Anterior cingulate cortex (tissue), 58 donors: ENCODE measurements at regions not wholly inside any gene's neighbourhood (a gene's known extent, or its start where the extent isn't known, plus 50 kb on each side); places are given as distances from the start of the nearest gene placed in this dataset.

Experiments used
- DNase-seq, 58 donors: peaks; one replicate each; lab custom pipeline; 2025; lab: John Stamatoyannopoulos, UW

- no peak for DNase-seq
These were observed 69.3 kb upstream of the HMGA2 start for GRCh38 chr12:65754744-65755595.

GRCh38 chr12:65755596-65755978 is 68.7 kb upstream of the HMGA2 start:
- no peak for DNase-seq

GRCh38 chr12:65756267-65756666 is 68.0 kb upstream of the HMGA2 start:
- DNase-seq: no peak

GRCh38 chr12:65756956-65757511 is 67.2 kb upstream of the HMGA2 start:
- DNase-seq: no peak

GRCh38 chr12:65758401-65758800 is 65.9 kb upstream of the HMGA2 start:
- no peak for DNase-seq

- no peak for DNase-seq
These were observed 64.5 kb upstream of the HMGA2 start for GRCh38 chr12:65759735-65760134.

GRCh38 chr12:65761301-65761700 is 63.0 kb upstream of the HMGA2 start:
- no peak for DNase-seq

GRCh38 chr12:65764325-65764724 is 60.0 kb upstream of the HMGA2 start:
- no peak for DNase-seq

- no peak for DNase-seq
These were observed 58.9 kb upstream of the HMGA2 start for GRCh38 chr12:65765436-65765813.

- DNase-seq: no peak
These were observed 54.4 kb upstream of the HMGA2 start for GRCh38 chr12:65769880-65770279.
